ENCODE measurements at regions not wholly inside any gene's neighbourhood (a gene's known extent, or its start where the extent isn't known, plus 50 kb on each side); places are given as distances from the start of the nearest gene placed in this dataset.
"Not testable (repeated sequence)": the region's sequence is repeated elsewhere in the genome, so short reads cannot be mapped to it uniquely, and the experiment has no call there.

DNA sequence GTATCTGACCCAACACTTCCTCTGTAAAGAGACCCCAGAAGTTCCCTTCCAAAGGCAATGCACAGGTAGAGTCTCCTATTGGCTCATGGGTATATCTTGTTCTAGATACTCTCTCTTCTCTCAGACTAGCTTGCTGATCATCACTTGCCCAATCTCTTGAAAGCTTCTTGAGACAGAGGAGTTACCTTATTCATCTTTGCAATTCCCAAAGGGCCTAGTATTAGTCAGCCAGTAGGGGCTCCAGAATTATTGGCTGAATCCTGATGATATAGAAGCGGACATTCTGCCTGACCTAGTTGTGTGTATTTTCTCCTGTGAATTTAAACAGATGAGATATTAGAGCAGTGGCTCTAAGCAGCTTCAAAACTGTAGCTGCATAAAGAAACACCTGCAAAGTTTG, 304.0 kb upstream of the KLF4 start:
- no peak for DNase-seq (ENCODE audit: low spot score)

DNA sequence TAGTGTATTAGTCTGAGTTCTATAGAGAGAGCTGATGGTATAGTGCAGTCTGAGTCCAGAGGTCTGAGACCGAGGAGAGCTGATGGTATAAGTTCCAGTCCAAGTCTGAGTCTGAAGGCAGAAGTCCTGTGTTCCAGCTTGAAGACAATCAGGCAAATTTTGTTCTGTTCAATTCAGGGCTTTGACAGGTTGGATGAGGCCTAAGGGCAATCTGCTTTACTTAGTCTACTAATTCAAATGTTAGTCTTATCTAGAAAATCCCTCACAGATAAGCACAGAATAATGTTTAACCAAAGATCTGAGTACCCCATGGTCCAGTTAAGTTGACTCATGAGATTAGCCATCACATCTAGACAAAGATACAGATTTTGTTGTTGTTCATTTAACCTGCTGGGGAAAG, 303.0 kb upstream of the KLF4 start:
- DNase-seq (ENCODE audit: low spot score): no peak

DNA sequence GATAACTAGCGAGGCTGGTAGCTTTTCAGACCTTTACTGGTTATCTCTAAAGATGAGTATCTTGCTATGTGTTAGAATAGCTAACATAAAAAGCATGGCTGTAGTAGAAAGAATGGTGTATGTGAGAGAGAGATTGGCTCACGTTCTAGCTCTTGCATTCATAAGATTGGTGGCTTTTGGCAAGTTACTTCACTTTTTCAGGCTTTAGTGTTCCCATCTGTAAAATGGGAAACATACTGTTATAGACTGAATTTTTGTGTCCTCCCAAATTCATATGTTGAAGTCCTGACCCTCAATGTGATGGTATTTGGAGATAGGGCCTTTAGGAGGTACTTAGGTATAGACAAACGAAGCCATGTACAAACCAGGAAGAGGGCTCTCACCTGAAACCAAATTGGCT, 302.4 kb upstream of the KLF4 start:
- no peak for DNase-seq (ENCODE audit: low spot score)

DNA sequence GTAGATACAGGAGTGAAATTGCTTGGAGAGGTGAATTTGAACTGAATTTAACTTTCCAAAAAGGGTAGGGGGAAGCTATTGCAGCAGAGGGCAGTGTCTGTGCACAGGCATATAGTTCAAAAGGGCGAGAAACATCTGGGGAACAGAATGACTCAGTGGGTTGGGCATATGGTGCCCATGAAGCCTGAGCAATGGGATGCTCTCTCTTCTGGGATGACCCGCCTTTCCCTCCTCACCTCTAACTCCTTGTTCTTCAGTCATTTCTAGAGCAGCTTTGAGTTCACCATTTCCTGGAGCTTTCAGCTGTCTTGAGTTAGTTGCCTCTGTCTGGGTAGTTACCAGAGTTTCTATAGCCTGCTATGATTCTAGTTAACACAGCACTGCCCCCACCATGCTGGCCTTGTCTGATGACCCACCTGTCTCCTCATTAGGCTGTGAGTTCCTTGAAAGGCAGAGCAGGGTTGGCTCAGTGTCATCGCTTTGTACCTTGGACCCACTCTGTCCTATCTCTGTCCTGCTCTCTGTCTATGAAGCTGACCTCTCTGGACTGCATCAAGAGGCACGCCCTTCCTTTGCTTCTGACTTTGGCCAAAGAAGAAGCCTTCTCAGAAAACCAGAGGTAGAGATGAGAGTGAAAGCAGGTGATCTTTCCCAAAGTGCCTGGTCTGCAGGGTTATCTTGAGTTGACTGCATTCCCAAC, 299.6 kb upstream of the KLF4 start:
- no peak for DNase-seq (ENCODE audit: low spot score)

DNA sequence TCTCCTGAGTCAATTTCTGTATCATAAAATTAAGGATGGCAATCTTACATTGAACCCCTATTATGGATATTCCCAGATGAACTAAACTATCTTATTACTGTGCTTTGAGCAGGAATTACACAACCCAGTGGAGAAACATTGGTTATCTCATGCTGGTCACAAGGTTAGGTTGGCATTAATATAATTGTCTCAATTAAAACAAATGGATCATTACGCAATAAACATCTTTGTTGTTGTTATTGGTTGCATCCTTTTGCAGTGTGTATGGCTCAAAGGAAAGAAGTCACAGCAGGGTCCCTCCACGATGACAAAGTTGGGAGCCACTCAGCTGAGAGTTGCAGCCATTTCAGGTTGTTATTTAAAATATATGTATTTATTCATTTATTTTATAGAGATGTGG, 297.0 kb upstream of the KLF4 start:
- DNase-seq (ENCODE audit: low spot score): no peak

DNA sequence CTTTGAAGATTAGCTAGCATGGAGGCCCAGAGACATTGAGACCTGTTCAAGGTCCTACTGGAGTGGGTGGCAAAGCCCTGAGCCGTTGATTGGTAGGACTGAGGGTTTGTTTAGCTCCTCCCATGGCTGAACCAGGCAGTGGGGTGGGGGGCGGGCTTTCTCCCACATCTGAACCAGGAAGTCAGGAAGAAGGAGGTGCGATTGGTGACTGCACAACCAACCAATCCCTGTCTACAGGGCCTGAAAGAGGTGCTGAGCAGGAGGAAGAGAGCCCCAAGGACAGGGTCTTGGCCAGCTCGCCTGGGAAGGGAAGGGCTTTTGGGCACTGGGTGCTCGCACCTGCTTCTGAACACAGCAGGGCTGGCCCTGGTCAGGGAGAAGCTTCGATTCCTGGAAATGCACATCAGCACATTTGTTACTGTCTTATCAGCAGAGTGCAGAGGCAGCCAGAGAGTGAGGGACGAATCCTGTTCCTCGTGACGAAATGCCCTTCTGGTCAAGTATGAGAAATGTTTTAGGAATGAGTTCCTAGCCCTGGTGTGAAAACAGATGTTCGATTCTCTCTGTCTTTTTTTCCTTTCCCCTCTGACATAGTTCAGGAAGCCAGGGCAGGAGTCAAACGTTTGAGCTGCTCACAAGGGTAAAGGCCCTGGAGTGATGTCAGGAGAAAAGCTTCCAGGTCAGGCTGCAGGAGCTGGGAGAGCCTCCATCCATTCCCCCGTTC, 294.8 kb upstream of the KLF4 start:
- DNase-seq (ENCODE audit: low spot score): no peak

DNA sequence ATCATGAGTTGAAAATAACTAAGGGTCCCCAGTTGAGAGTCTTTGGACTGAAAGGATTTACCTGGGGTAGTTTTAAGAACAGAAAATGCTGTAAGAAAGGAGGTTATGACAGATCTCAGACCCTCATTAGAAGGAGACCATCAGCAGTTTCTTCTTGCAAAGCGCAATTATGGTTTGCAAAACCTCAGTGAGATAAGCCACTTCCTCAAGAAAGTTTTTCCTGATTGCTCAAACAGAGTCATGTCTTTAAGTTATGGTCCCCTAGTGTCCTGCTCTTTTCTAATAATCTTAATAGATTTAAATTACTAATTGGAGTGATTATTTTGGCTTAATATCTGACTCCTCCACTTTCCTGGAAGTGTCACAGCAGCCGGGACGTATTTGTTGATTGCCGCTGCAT, 293.2 kb upstream of the KLF4 start:
- DNase-seq (ENCODE audit: low spot score): no peak

DNA sequence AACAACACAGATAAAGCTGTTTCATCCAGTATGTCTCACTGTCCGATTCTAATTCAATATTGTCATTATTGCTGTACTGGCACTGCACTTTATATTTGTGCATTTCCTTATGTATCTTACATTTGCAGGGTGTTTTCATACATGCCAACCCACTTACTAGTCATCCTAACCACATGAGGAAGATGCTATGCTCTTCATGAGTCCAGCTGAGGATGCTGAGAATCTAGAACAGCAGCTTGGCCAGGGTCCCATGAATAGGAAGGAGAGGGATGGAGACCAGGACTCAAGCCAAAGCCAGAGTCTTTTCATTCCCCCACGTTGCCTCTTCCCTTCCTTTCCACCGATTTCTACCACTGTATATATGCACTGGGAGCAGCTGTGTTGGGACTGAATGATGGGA, 292.8 kb upstream of the KLF4 start:
- no peak for DNase-seq (ENCODE audit: low spot score)

DNA sequence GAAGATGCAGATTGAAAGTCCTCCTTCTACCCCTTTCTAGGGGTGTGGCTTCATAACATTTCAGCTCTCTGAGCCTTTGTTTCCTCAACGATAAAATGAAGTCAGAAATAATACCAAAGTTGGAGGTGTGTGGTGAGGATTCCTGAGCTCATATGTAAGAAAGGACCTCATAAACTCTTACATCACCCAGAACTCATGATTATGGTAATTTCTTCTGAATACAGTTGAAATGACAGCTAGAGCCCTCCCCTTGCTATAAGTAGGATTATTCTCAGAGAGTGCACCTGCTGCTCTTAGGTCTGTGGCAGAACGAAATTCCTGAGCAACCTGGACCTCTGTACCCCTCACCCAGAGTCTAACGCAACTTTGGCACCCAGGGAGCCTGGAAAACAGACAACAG, 291.4 kb upstream of the KLF4 start:
- no peak for DNase-seq (ENCODE audit: low spot score)

DNA sequence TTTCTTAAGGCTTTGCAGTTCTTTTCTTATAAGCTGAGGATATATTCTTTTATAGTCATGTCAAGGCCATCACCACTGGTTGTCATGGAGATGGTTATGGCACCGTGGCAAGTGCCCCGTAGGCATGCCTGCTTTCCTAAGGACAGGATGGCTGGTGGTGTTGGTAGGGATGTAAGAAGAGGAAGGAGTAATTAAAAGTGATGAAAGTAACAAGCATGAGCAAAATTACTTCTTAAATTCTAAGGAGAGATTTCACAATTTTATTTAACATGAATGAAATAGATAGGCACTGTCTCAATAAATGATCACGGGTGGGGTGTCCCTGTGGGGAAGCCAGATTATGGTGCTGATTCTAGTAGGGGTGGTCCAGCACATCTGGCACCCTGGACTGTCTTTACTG, 290.2 kb upstream of the KLF4 start:
- DNase-seq (ENCODE audit: low spot score): no peak

DNA sequence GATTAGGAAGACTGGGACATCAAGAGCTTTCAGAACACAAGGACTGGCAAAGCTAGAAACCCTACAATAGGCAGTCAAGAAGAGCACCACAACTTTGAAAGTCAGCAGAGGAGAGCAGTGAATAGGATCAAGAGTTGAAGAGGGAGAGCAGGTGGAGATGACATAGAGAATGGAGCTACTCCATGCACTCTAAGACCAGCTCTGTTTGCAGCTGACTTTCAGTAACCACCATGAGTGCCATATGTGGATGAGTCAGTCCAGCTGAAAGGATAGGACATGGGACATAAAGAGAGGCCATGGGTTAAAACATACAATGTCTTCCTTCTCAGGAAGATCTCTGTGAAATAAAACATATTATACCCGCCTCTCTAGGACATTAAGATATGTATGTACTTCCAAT, 289.1 kb upstream of the KLF4 start:
- DNase-seq (ENCODE audit: low spot score): no peak

DNA sequence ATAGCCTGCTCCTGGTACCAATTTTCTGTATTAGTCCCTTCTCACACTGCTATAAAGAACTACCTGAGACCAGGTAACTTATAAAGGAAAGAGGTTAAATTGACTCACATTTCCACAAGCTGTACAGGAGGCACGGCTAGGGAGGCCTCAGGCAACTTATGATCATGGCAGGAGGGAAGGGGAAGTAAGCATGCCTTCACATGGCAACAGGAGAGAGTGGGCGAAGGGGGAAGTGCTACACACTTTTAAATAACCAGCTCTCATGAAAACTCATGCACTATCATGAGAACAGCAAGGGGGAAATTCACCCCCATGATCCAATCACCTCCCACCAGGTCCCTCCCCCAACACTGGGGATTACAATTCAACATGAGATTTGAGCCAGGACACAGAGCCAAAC, 284.5 kb upstream of the KLF4 start:
- not testable (repeated sequence) for DNase-seq (ENCODE audit: low spot score)

DNA sequence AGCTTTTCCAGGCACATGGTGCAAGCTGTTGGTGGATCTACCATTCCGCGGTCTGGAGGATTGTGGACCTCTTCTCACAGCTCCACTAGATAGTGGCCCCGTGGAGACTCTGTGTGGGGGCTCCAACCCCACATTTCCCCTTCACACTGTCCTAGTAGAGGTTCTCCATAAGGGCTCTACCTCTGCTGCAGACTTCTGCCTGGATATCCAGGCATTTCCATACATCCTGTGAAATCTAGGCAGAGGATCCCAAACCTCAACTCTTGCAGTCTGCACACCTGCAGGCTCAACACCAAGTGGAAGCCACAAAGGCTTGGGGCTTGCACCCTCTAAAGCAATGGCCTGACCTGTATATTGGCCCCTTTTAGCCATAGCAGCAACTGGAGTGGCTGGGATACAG, 283.4 kb upstream of the KLF4 start:
- DNase-seq (ENCODE audit: low spot score): no peak

DNA sequence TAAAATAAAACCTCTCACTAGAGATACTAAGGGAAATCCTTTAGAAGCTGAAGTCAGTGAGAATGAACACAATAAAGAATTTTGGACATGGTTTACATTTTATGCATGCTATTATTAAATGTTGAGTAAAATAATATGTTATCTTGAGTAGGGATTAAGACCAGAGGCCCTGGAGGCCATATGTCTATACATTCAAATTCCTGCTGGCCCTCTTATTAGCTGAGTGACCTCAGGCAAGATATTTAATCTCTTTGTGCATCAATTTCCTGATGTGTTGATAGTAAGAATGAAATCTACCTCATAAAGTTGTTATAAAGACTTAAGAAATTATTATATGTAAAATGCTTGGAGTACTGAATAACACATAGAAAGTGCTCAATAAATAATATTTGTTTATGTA, 281.1 kb upstream of the KLF4 start:
- no peak for DNase-seq (ENCODE audit: low spot score)

DNA sequence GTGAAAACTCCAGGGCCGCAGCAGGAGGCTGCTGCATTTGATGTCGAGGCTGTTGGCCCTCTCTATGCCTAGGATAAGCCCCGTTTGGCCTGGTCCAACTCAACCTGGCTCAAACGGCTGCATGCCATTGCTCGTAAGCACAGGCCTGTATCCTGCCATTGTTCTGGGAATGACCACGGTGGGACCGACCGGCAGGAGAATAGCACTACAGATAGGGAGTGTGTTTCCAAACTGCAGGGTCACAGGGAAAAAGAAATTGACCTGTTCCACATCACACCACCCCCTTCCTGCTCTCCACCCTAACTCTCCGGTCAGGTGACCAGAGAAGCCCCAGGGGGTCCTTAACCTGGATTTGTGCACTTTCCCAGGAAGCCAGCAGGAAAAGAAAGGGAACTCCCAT, 278.7 kb upstream of the KLF4 start:
- no peak for DNase-seq (ENCODE audit: low spot score)

DNA sequence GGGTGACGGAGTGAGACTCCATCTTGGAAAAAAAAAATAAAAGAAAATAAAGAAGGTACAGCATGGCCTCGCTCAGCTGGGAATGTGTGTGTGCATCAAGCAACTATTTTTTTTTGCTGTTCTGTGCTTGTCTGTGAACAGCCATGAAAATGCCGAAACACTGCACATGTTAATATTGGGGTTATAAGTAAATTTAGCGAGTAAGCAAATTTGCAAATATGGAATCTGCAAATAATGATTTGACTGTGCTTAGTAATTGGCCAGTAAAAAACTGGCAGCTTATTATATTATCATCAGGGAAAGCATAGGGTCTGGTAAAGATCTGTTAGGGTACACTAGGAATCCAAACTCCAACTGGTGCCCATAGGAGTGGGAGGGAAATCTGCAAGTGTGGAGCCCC, 278.1 kb upstream of the KLF4 start:
- DNase-seq (ENCODE audit: low spot score): no peak

DNA sequence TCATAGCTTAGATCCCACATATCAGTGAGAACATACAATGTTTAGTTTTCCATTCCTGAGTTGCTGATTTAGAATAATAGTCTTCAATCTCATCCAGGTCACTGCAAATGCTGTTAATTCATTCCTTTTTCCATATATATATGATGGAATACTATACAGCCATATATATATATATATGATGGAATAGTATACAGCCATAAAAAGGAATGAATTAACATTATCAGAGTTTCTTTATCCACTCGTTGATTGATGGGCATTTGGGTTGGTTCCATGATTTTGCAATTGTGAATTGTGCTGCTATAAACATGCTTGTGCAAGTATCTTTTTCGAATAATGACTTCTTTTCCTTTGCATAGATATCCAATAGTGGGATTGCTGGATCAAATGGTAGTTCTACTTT, 273.9 kb upstream of the KLF4 start:
- not testable (repeated sequence) for DNase-seq (ENCODE audit: low spot score)

DNA sequence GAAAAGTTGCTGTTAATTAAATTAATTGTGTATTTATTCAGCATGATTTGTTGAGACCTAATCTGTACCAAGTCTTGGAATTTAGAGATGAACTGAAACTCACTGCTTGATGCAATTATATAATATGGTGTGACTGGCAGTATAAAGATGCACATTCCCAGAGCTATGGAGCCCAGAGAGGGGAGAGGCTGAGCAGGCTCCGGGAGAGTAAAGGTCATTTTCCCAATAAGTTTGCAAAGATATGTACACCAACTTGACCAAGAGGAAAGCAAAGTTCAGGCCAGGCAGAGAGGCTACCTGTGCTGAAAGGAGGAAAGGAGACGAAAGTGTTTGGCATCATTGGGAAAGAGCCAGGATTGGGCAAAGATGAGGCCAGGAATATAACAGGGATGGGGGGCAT, 271.7 kb upstream of the KLF4 start:
- DNase-seq (ENCODE audit: low spot score): no peak

DNA sequence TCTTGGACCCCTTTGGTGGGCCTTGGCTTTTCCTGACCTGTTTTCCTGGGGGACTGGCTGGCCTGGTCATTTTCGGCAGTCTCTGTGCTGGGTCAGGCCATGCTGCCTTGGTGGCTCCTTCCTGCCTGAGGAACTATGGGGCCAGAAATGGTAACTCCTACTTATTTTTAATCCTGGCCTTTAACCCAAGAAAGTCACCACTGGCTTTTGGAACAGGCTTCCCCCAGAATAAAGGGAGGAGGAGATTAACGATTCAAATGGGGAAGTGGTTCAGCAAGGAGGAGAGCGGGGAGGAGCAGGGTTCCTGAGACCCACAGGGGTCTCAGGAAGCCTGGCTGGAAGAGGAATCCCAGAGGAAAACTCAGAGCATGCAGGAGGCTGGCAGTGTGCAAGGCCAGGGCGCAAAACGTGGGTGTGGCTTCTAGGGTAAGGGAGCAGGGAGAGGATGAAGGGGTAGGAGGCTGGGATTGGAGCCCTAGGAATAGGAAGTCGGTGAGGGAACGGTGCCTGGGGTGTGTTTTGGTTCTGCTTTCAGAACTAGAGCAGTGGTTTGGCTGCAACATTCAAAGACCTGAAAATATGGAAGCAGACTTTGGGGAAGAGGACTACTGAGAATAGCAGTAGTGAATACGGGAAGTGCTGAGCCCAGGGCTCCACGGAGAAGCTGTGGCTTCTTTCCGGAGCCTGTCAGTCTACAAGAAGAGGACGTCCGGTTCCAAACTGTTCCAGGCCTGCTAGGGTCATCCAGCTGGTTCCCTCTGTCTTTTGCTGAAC, 271.1 kb upstream of the KLF4 start:
- no peak for DNase-seq (ENCODE audit: low spot score)

DNA sequence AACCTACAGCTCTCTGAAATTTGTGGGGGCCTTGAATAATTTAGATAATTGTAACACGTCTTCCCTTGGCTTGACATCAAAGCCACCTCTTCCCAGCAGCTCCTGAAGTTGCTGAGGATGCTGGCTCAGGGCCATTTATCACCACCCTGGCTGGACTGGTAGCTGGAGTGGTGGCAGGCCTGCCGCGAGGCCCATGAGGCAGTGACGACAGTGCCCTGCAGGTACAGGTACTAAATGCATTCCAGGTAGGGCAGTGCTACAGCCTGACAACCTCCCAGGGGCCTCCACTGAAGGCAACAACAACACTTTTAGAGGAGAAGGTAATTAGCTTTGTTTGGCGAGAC, 270.2 kb upstream of the KLF4 start:
- DNase-seq (ENCODE audit: low spot score): no peak

DNA sequence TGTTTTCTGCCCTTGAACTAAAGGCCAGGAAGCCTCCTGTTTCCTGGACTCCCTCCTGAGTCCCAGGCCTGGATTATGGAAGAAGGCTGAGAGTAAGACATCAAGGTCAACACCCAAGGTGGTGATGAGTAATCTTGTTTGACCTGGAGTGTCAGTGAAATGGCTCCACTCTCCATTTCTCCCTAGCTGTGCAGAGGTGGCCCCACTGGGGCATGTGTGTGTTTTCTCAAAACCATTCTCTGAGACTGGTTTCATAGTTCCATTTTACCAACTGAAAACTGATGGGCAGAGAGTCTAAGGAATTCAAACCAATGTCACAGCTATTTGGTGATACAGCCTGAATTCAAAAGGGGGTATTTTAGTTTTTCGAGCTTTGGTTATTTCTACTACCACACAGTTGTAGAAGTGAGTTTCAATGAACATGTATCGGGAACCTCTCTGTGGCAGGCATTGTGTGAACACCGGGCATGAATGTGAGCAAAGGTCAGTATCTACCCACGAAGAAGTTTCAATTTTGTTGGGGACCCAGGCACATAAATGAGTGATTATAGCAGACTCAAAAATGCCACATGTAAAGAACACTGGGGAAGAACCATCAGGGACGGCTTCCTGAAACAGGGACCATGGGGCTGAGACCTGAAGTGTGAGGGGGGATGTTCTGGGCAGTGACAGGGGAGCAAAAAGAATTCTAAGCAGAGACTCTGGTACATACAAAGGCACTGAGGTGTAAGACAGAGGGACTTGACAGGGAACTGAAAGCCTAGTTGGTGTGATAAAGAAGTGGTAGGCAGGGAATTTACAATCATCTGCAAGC, 269.6 kb upstream of the KLF4 start:
- no peak for DNase-seq (ENCODE audit: low spot score)

DNA sequence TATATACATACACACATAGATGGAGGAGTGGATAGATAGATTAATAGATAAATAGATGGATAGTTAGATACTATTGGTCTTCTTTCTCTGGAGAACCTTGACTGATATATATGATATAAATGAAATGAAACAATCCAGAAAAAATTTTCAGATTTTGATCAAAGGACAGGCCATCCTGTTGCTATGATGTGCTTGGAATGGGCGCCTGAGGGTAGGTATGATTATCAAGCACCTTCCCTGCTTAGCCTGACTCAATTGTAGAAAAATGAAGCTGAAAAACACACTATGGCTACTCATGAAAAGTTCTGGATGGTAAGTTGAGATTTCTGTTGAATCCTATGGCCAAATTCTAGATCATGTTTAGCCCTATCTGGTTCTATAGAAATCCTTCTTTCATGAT, 266.5 kb upstream of the KLF4 start:
- no peak for DNase-seq (ENCODE audit: low spot score)
